DOHH2 (cell line): ENCODE measurements at regions not wholly inside any gene's neighbourhood (a gene's known extent, or its start where the extent isn't known, plus 50 kb on each side); places are given as distances from the start of the nearest gene placed in this dataset.

Source experiments
- H3F3A ChIP-seq: fragments of 200-600 bp; sonication (generic), shearing (Covaris generic); 2 replicates; pipeline ENCODE4 v1.6.0; 2016; ENCODE audit warnings: antibody characterized with exemption, mild to moderate bottlenecking; ENCODE audit not compliant: control insufficient read depth, insufficient read depth
- H3K27ac ChIP-seq: fragments of 200-600 bp; sonication (generic); 2 replicates; pipeline ENCODE4 v1.5.1; 2014; ENCODE audit warnings: low read depth, mild to moderate bottlenecking, low read length, moderate library complexity
- H3K27me3 ChIP-seq: fragments of 200-600 bp; sonication (generic); 2 replicates; pipeline ENCODE4 v1.6.1; 2014; ENCODE audit warnings: mild to moderate bottlenecking, low read length, mixed read lengths; ENCODE audit not compliant: control insufficient read depth
- H3K36me3 ChIP-seq: fragments of 200-600 bp; sonication (generic); 2 replicates; pipeline ENCODE4 v1.6.1; 2014; ENCODE audit warnings: mild to moderate bottlenecking, low read length, moderate library complexity, mixed read lengths; ENCODE audit not compliant: control insufficient read depth
- H3K4me1 ChIP-seq: fragments of 200-600 bp; sonication (generic); 2 replicates; pipeline ENCODE4 v1.6.1; 2014; ENCODE audit warnings: mild to moderate bottlenecking, low read length, mixed read lengths; ENCODE audit not compliant: control insufficient read depth
- H3K4me2 ChIP-seq: fragments of 200-600 bp; sonication (generic); 2 replicates; pipeline ENCODE4 v1.6.0; 2014; ENCODE audit warnings: mild to moderate bottlenecking, low read length, moderate library complexity
- H3K4me3 ChIP-seq: fragments of 200-600 bp; sonication (generic); 2 replicates; pipeline ENCODE4 v1.5.1; 2014; ENCODE audit warnings: mild to moderate bottlenecking, low read length, mixed read lengths
- H3K79me2 ChIP-seq: fragments of 200-600 bp; sonication (generic); 2 replicates; pipeline ENCODE4 v1.6.1; 2014; ENCODE audit warnings: mild to moderate bottlenecking, low read length, mixed read lengths; ENCODE audit not compliant: control insufficient read depth
- H3K9me2 ChIP-seq: fragments of 200-600 bp; sonication (generic); replicated peaks from 2 replicates; pipeline ENCODE4 v1.6.1; 2014; ENCODE audit warnings: mild to moderate bottlenecking, low read length, mixed read lengths; ENCODE audit not compliant: control insufficient read depth
- H3K9me3 ChIP-seq: fragments of 200-600 bp; sonication (generic); 2 replicates; pipeline ENCODE4 v1.6.1; 2014; ENCODE audit warnings: antibody characterized with exemption, low read length, mixed read lengths; ENCODE audit not compliant: control insufficient read depth, insufficient read depth
- H4K20me1 ChIP-seq: fragments of 200-600 bp; sonication (generic); 2 replicates; pipeline ENCODE4 v1.6.0; 2014; ENCODE audit warnings: low read depth, mild to moderate bottlenecking, antibody characterized with exemption, low read length, moderate library complexity; ENCODE audit not compliant: control insufficient read depth, insufficient read depth
- EZH2phosphoT487 ChIP-seq: fragments of 200-600 bp; sonication (generic); IDR thresholded peaks from 2 replicates; pipeline ENCODE4 v1.6.1; 2017; ENCODE audit warnings: borderline replicate concordance, mild to moderate bottlenecking, antibody characterized with exemption, low read length, moderate library complexity, mixed read lengths
- TF ChIP-seq, protein P1 (sequence below): fragments of 200-600 bp; sonication (generic); IDR thresholded peaks from one replicate; pipeline ENCODE4 v1.5.1; 2014; ENCODE audit warnings: antibody characterized with exemption, mild to moderate bottlenecking, low read depth, low read length; ENCODE audit not compliant: poor library complexity, severe bottlenecking

DNA sequence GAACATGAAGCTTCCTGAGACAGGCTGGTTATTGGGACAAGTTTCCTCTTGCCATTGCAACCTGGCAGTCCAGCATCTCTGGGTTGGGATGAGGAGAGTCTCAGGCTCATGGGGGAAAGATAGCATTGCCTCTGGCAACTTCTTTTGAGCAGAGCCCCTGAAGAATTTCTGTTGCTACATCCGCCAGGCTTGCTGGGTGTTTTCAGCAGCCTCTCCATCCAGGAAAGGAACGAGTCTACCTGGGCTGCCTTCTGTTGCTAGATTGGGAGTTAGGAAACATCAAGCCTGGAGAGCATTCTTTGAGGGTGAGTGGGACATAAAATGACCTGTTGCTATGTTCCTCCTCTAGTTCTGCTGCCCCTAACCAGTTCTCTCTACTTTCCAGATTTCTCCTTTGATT, 313.5 kb downstream of the RFPL4B start:
- no peaks in the 10 kb centered on the region for H3K4me1 ChIP-seq
- no peaks in the 10 kb centered on the region for H3K27me3 ChIP-seq
- H4K20me1 ChIP-seq, result no peaks in the 10 kb centered on the region
- H3F3A ChIP-seq, result no peaks in the 10 kb centered on the region
- no peaks in the 10 kb centered on the region for H3K79me2 ChIP-seq
- H3K4me3 ChIP-seq, result no peak overlapping the region
- no peaks in the 10 kb centered on the region for H3K9me2 ChIP-seq
- no peaks in the 10 kb centered on the region for H3K36me3 ChIP-seq
- H3K4me2 ChIP-seq, result no peak overlapping the region
- no peak overlapping the region for H3K27ac ChIP-seq
- no peaks in the 10 kb centered on the region for H3K9me3 ChIP-seq
- TF ChIP-seq EZH2phosphoT487, result no peak
- TF ChIP-seq, protein P1, sequence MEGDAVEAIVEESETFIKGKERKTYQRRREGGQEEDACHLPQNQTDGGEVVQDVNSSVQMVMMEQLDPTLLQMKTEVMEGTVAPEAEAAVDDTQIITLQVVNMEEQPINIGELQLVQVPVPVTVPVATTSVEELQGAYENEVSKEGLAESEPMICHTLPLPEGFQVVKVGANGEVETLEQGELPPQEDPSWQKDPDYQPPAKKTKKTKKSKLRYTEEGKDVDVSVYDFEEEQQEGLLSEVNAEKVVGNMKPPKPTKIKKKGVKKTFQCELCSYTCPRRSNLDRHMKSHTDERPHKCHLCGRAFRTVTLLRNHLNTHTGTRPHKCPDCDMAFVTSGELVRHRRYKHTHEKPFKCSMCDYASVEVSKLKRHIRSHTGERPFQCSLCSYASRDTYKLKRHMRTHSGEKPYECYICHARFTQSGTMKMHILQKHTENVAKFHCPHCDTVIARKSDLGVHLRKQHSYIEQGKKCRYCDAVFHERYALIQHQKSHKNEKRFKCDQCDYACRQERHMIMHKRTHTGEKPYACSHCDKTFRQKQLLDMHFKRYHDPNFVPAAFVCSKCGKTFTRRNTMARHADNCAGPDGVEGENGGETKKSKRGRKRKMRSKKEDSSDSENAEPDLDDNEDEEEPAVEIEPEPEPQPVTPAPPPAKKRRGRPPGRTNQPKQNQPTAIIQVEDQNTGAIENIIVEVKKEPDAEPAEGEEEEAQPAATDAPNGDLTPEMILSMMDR, result no peak

DNA sequence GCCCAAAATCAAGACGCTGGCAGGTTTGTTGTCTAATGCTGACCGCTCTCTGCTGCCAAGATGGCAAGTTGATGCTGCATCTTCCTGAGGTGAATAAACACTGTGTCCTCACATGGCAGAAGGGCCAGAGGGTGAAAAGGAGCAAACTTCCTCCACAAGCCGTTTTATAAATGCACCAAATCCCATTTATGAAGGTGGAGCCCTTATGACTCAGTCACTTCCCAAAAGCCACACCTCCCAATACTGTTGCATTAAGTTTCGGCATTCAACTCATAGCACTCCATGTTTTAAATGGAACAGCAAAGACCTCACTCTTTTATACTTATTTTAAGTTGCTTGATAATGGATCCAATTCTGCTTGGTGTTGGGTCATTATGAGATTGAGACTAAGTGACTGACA, 316.6 kb downstream of the RFPL4B start:
- Histone ChIP-seq H3K36me3 (no peaks in the 10 kb centered on the region), H3K27ac (no peak overlapping the region), H3K9me2 (no peaks in the 10 kb centered on the region), H3K4me3 (no peak overlapping the region), H3K79me2 (no peaks in the 10 kb centered on the region), H3F3A (no peaks in the 10 kb centered on the region), H4K20me1 (no peaks in the 10 kb centered on the region), H3K9me3 (no peaks in the 10 kb centered on the region), H3K4me1 (no peaks in the 10 kb centered on the region), H3K27me3 (no peaks in the 10 kb centered on the region), H3K4me2 (no peak overlapping the region)
- TF ChIP-seq EZH2phosphoT487, result no peak
- TF ChIP-seq, protein P1, result no peak

DNA sequence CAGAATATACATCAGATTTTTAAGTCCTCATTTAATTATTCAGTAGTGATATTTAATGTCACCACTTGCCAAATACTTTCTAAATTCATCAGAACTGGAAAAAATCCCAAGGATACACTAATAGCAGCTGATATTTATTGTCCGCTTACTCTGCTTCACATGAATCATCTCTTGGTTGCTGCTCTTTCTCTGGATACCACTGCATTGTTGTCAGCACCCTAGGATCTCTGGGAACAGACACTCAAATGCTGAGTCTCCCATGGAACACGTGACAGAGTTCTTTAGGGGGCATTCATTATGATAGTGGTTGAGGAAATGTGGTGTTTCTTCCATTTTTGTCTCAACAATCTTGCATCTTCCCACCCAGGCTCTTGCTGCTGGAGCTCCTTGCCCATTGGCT, 318.0 kb downstream of the RFPL4B start:
- Histone ChIP-seq H3K9me3 (no peaks in the 10 kb centered on the region), H3K27me3 (no peaks in the 10 kb centered on the region), H3K4me2 (no peak overlapping the region), H4K20me1 (no peaks in the 10 kb centered on the region), H3K36me3 (no peaks in the 10 kb centered on the region), H3F3A (no peaks in the 10 kb centered on the region), H3K27ac (no peak overlapping the region), H3K79me2 (no peaks in the 10 kb centered on the region), H3K4me1 (no peaks in the 10 kb centered on the region), H3K4me3 (no peak overlapping the region), H3K9me2 (no peaks in the 10 kb centered on the region)
- TF ChIP-seq EZH2phosphoT487, result no peak
- TF ChIP-seq, protein P1, result no peak

DNA sequence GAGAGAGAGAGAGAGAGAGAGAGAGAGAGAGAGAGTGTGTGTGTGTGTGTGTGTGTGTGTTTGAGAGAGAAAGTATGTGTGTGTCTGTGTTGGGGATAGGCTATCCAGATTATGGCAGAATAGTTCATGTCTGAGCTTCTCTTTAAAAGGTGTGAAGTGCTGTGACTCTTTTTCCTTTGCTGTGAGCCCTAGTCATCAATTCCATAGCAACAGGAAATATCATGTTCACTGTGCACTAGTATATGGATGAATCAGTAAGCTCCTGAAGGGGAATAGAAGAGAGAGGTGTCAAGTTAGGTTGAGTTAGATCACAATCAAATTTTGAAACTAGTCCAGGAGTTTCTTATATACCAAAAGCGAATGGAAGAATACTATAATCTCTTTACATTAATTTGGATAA, 318.7 kb downstream of the RFPL4B start:
- H3K27ac ChIP-seq, result no peak overlapping the region
- H3K4me1 ChIP-seq, result no peaks in the 10 kb centered on the region
- H3K79me2 ChIP-seq, result no peaks in the 10 kb centered on the region

More for the DNA sequence above, 318.7 kb downstream of the RFPL4B start:
- TF ChIP-seq EZH2phosphoT487, result no peak
- TF ChIP-seq, protein P1, result no peak
- Histone ChIP-seq H3K4me3 (no peak overlapping the region), H3K9me3 (no peaks in the 10 kb centered on the region), H3K36me3 (no peaks in the 10 kb centered on the region), H3K9me2 (no peaks in the 10 kb centered on the region), H3K4me2 (no peak overlapping the region), H3K27me3 (no peaks in the 10 kb centered on the region), H4K20me1 (no peaks in the 10 kb centered on the region), H3F3A (no peaks in the 10 kb centered on the region)
